K562 (cell line): ENCODE measurements at regions not wholly inside any gene's neighbourhood (a gene's known extent, or its start where the extent isn't known, plus 50 kb on each side); places are given as distances from the start of the nearest gene placed in this dataset.

Source experiments
- ATAC-seq: fragments of 200-7000 bp; cut with Tn5 transposase; 3 replicates; pipeline ENCODE4 v1.9.1; 2020; ENCODE audit warnings: moderate library complexity
- BruUV-seq: library from RNA; stranded (reverse); fragments of 400-500 nt; replicated peaks from 2 replicates; lab custom pipeline; 2021; lab: Mats Ljungman, UMichigan
- CTCF ChIA-PET: fragments of 300-600 bp; formaldehyde crosslinking; extraction: SDS; loops from one replicate; lab custom pipeline; 2021; ENCODE audit warnings: low intra/inter-chr PET ratio; lab: Yijun Ruan, JAX
- POLR2A ChIA-PET: fragments of 300-600, 350-650 bp; sonication (Branson Sonifier 250); formaldehyde crosslinking; extraction: SDS; loops from one replicate; lab custom pipeline; 2021; ENCODE audit warnings: antibody characterized with exemption, inconsistent platforms; lab: Yijun Ruan, JAX
- DNase-seq, 4 experiments: peaks; one replicate each; pipeline versions ENCODE4 v3.0.0 to v3.0.0-alpha.2; 2011 to 2018; ENCODE audit warnings: low spot score in 3 of 4, mixed read lengths in 3 of 4; ENCODE audit errors: extremely low read depth in 1 of 4
- FAIRE-seq: peaks from 2 replicates; lab custom pipeline; 2011; peaks lifted over from hg19 to GRCh38; lab: Jason Lieb, UNC
- H2AFZ ChIP-seq: 2 replicates; pipeline ENCODE4 v1.6.0; 2011; ENCODE audit warnings: low read depth, low read length, control low read depth, inconsistent platforms
- H3K27ac ChIP-seq: fragments of 200-600 bp; 3 replicates; pipeline ENCODE4 v1.8.0; 2011; ENCODE audit warnings: low read depth, mild to moderate bottlenecking, control low read depth, inconsistent platforms, low read length, moderate library complexity, mixed read lengths; ENCODE audit errors: extremely low read depth
- H3K27me3 ChIP-seq, 2 experiments: fragments of 300-600 bp in 1 of 2; 2 replicates in 1 of 2; 3 replicates in 1 of 2; pipeline versions ENCODE4 v1.6.0 to v1.8.0; 2011; ENCODE audit warnings: inconsistent platforms in 2 of 2, low read length in 2 of 2, mild to moderate bottlenecking in 1 of 2, mixed read lengths in 1 of 2, moderate library complexity in 1 of 2; ENCODE audit not compliant: control insufficient read depth in 2 of 2, insufficient read depth in 2 of 2
- H3K36me3 ChIP-seq: fragments of 300-600 bp; 3 replicates; pipeline ENCODE4 v1.8.0; 2011; ENCODE audit warnings: mild to moderate bottlenecking, low read length, inconsistent platforms; ENCODE audit not compliant: control insufficient read depth, insufficient read depth
- H3K4me1 ChIP-seq, 2 experiments: fragments of 200-600 bp in 1 of 2; replicated peaks in 1 of 2; 2 replicates in 1 of 2; 3 replicates in 1 of 2; pipeline versions ENCODE4 v1.5.1 to v1.8.0; 2011; ENCODE audit warnings: inconsistent platforms in 2 of 2, low read length in 2 of 2, mild to moderate bottlenecking in 1 of 2, mixed read lengths in 1 of 2, moderate library complexity in 1 of 2; ENCODE audit not compliant: control insufficient read depth in 2 of 2, insufficient read depth in 2 of 2
- H3K4me2 ChIP-seq: 2 replicates; pipeline ENCODE4 v1.6.1; 2011; ENCODE audit warnings: low read length, control low read depth, inconsistent platforms, mixed read lengths; ENCODE audit not compliant: insufficient read depth
- H3K4me3 ChIP-seq: fragments of 200-600 bp; sonication (generic), shearing (Covaris generic); 2 replicates; pipeline ENCODE4 v1.5.1; 2016; ENCODE audit warnings: control low read depth, inconsistent platforms
- H3K79me2 ChIP-seq: fragments of 200-600 bp; 3 replicates; pipeline ENCODE4 v1.8.0; 2011; ENCODE audit warnings: low read length, inconsistent platforms; ENCODE audit not compliant: control insufficient read depth, insufficient read depth
- H3K9ac ChIP-seq, 2 experiments: 2 replicates each; pipeline versions ENCODE4 v1.6.0 to v1.6.1; 2011; ENCODE audit warnings: low read depth in 2 of 2, low read length in 2 of 2, control low read depth in 1 of 2, inconsistent platforms in 1 of 2, mild to moderate bottlenecking in 1 of 2, mixed read lengths in 1 of 2; ENCODE audit not compliant: insufficient read depth in 1 of 2
- H3K9me1 ChIP-seq: one replicate; pipeline ENCODE4 v1.6.0; 2011; ENCODE audit warnings: inconsistent platforms, mild to moderate bottlenecking, low read length, moderate library complexity; ENCODE audit not compliant: control insufficient read depth, insufficient read depth
- H3K9me3 ChIP-seq: replicated peaks from 2 replicates; pipeline ENCODE4 v1.5.1; 2011; ENCODE audit warnings: low read depth, low read length, inconsistent platforms; ENCODE audit not compliant: control insufficient read depth, insufficient read depth
- H4K20me1 ChIP-seq: replicated peaks from 2 replicates; pipeline ENCODE4 v1.6.1; 2011; ENCODE audit warnings: low read length, inconsistent platforms, mixed read lengths; ENCODE audit not compliant: control insufficient read depth, insufficient read depth
- CREB3L1 ChIP-seq: fragments of 450-650 bp; IDR thresholded peaks from 2 replicates; pipeline ENCODE4 v1.6.1; 2014; ENCODE audit warnings: low read depth, mild to moderate bottlenecking, moderate library complexity, borderline replicate concordance
- SNAPC5 ChIP-seq: fragments of 250-450 bp; sonication (Bioruptor Pico); IDR thresholded peaks from 2 replicates; pipeline ENCODE4 v1.8.0; 2021; ENCODE audit warnings: moderate library complexity, mild to moderate bottlenecking, inconsistent platforms
- TCF15 ChIP-seq: fragments of 250-450 bp; sonication (Bioruptor Pico); IDR thresholded peaks from 2 replicates; pipeline ENCODE4 v1.8.0; 2022; ENCODE audit warnings: moderate library complexity, mild to moderate bottlenecking, inconsistent platforms
- ZBTB2 ChIP-seq: fragments of 450-650 bp; IDR thresholded peaks from 2 replicates; pipeline ENCODE4 v1.6.1; 2016; ENCODE audit warnings: antibody characterized with exemption
- ZNF140 ChIP-seq: fragments of 250-450 bp; sonication (Bioruptor Pico); IDR thresholded peaks from 2 replicates; pipeline ENCODE4 v1.8.0; 2021; ENCODE audit warnings: moderate library complexity, mild to moderate bottlenecking, inconsistent platforms
- WGBS: fragments of 100-300 bp; shearing (Covaris generic); methylation state at CpG from one replicate; pipeline ENCODE4 v1.1.6; 2016; ENCODE audit warnings: low coverage, mixed read lengths; ENCODE audit not compliant: insufficient coverage; ENCODE audit errors: missing lambda C conversion rate; 5-methylcytosine and 5-hydroxymethylcytosine counted together
- in situ Hi-C: fragments of 300-500 bp; cut with MboI; formaldehyde crosslinking; loops from 4 replicates; pipeline ENCODE4 v1.15.0; 2018; ENCODE audit warnings: inconsistent platforms, mixed read lengths
- intact Hi-C: fragments of 100-400 bp; cut with micrococcal nuclease; formaldehyde crosslinking; loops from 2 replicates; pipeline ENCODE4 v1.14.2; 2022

GRCh38 chr2:173680574-173680973 is 284.6 kb downstream of the SP3 start:
- Histone ChIP-seq H3K36me3 (no peaks in the 10 kb centered on the region), H3K9me1 (no peaks in the 10 kb centered on the region), H3K79me2 (no peaks in the 10 kb centered on the region), H3K4me3 (no peak overlapping the region), H3K4me1 (no peaks in the 10 kb centered on the region), H3K27ac (no peak overlapping the region), H3K4me2 (no peak overlapping the region), H3K9ac (no peak overlapping the region), H2AFZ (no peak overlapping the region), H3K9me3 (no peaks in the 10 kb centered on the region), H4K20me1 (no peaks in the 10 kb centered on the region), H3K27me3 (peaks cover 0 to 2% of the 10 kb centered on the region in 2 experiments; a peak in 2 of 5 replicates)
- no peak for FAIRE-seq
- no peak for TF ChIP-seq ZNF140 (CRISPR knock-in tag)
- TF ChIP-seq CREB3L1: no peak
- TF ChIP-seq SNAPC5 (CRISPR knock-in tag): no peak
- no peak for TF ChIP-seq TCF15 (CRISPR knock-in tag)
- no peak for TF ChIP-seq ZBTB2
- no TSS peak for BruUV-seq
- no peak for ATAC-seq
- DNase-seq: no peak
- CTCF ChIA-PET: no interaction called here
- WGBS: 0% methylated on average over 3 of the region's 3 CpGs
- intact Hi-C loops (no loop called here), in situ Hi-C loops (no loop called here)
- POLR2A ChIA-PET: no interaction called here
